DMS114 treated with DMSO at 0.1 percent for 48 hours (cell line): ENCODE measurements at regions not wholly inside any gene's neighbourhood (a gene's known extent, or its start where the extent isn't known, plus 50 kb on each side); places are given as distances from the start of the nearest gene placed in this dataset.

Experiments
- DNase-seq: peaks from one replicate; lab custom pipeline; 2025; ENCODE audit not compliant: unreplicated experiment; lab: John Stamatoyannopoulos, UW

- no peak for DNase-seq
Measured at GRCh38 chr19:30609656-30610270, 237.6 kb downstream of the ZNF536 start.

DNA sequence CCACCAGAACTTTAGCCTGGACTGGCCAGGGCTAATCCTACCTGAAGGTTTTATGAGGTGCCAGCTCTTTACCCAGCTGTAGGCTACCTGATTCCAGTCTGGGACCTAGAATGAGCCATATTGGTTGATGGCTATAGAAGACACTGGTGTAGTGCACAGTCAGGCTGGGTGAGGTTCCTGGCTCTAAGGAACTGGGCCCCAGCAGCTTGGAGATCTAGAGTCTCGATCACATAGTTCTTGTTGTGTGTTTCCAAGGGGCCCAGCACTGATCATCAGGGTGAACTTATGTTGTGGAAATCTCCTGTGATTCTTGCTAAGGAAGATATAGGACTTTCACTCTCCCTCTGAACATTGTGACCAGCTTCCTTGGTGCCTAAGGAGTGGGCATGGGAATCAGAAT is 236.3 kb downstream of the ZNF536 start:
- no peak for DNase-seq
